K562 (cell line): ENCODE measurements at regions not wholly inside any gene's neighbourhood (a gene's known extent, or its start where the extent isn't known, plus 50 kb on each side); places are given as distances from the start of the nearest gene placed in this dataset.

Experiments used
- RAD21 ChIP-seq, 2 experiments: fragments of 250-450 bp in 1 of 2; fragments of 450-650 bp in 1 of 2; sonication (Bioruptor Pico) in 1 of 2; formaldehyde crosslinking in 1 of 2; IDR thresholded peaks in 1 of 2; conservative IDR thresholded peaks in 1 of 2; 2 replicates each; pipeline versions ENCODE4 v1.4.0 to v1.8.0; 2020 to 2022; ENCODE audit warnings: mild to moderate bottlenecking in 2 of 2, moderate library complexity in 1 of 2
- SMARCC2 ChIP-seq: fragments of 450-650 bp; IDR thresholded peaks from 2 replicates; pipeline ENCODE4 v1.6.1; 2017; ENCODE audit warnings: antibody characterized with exemption, moderate library complexity, mild to moderate bottlenecking, low read depth
- ZNF507 ChIP-seq: conservative IDR thresholded peaks from 2 replicates; pipeline ENCODE4 v1.6.1; 2017; ENCODE audit warnings: missing genetic modification characterization, missing compliant biosample characterization
- TF ChIP-seq, protein P1 (sequence below): fragments of 200-600 bp; sonication (generic); IDR thresholded peaks from one replicate; pipeline ENCODE4 v1.6.1; 2012; ENCODE audit warnings: mild to moderate bottlenecking, low read depth, low read length, inconsistent platforms
- TF ChIP-seq, protein P2 (sequence below): sonication (generic); formaldehyde crosslinking; IDR thresholded peaks from 2 replicates; pipeline ENCODE4 v1.8.1; 2023; ENCODE audit warnings: mild to moderate bottlenecking, missing genetic modification reagents

DNA sequence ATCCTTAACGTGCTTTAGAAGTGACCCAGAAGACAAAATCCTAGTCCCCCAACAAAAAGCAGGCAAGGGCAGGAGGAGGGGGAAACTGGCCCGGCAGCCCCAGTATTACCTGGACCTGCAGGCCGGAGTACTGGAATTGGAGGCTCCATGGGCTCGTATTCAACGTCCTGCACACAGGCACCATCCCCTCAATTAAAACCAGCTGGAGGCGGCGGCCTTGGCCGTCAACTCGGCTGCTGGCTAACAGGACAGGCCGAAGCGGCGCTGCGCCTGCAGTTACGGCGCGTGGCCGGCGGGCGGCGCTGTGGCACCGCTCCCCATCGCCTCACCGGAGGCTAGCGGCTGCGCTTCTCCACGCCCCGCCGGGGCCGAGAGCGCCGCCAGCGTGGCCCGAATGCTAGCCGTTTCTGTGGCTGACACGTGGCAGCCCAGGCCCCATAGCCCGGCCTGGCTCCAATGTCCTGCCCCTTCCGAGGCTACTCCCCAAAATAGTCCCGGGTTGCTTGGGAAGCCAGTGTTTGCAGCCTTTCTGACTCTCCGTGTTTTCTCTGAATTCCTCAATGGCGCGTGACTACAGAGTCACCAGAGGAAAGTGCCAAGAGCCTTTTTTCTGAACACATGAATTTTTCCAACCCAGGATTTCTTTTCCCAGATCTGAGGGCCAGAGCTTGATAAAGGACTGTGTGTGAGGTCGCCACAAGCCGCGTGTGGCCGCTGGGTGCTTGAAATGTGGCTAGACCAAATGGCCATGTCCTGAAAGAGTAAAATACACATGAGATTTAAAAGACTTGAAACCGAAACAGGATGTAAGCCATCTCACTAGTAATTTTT lies 82.5 kb downstream of the HHIPL2 start (continued):
- TF ChIP-seq, protein P1, sequence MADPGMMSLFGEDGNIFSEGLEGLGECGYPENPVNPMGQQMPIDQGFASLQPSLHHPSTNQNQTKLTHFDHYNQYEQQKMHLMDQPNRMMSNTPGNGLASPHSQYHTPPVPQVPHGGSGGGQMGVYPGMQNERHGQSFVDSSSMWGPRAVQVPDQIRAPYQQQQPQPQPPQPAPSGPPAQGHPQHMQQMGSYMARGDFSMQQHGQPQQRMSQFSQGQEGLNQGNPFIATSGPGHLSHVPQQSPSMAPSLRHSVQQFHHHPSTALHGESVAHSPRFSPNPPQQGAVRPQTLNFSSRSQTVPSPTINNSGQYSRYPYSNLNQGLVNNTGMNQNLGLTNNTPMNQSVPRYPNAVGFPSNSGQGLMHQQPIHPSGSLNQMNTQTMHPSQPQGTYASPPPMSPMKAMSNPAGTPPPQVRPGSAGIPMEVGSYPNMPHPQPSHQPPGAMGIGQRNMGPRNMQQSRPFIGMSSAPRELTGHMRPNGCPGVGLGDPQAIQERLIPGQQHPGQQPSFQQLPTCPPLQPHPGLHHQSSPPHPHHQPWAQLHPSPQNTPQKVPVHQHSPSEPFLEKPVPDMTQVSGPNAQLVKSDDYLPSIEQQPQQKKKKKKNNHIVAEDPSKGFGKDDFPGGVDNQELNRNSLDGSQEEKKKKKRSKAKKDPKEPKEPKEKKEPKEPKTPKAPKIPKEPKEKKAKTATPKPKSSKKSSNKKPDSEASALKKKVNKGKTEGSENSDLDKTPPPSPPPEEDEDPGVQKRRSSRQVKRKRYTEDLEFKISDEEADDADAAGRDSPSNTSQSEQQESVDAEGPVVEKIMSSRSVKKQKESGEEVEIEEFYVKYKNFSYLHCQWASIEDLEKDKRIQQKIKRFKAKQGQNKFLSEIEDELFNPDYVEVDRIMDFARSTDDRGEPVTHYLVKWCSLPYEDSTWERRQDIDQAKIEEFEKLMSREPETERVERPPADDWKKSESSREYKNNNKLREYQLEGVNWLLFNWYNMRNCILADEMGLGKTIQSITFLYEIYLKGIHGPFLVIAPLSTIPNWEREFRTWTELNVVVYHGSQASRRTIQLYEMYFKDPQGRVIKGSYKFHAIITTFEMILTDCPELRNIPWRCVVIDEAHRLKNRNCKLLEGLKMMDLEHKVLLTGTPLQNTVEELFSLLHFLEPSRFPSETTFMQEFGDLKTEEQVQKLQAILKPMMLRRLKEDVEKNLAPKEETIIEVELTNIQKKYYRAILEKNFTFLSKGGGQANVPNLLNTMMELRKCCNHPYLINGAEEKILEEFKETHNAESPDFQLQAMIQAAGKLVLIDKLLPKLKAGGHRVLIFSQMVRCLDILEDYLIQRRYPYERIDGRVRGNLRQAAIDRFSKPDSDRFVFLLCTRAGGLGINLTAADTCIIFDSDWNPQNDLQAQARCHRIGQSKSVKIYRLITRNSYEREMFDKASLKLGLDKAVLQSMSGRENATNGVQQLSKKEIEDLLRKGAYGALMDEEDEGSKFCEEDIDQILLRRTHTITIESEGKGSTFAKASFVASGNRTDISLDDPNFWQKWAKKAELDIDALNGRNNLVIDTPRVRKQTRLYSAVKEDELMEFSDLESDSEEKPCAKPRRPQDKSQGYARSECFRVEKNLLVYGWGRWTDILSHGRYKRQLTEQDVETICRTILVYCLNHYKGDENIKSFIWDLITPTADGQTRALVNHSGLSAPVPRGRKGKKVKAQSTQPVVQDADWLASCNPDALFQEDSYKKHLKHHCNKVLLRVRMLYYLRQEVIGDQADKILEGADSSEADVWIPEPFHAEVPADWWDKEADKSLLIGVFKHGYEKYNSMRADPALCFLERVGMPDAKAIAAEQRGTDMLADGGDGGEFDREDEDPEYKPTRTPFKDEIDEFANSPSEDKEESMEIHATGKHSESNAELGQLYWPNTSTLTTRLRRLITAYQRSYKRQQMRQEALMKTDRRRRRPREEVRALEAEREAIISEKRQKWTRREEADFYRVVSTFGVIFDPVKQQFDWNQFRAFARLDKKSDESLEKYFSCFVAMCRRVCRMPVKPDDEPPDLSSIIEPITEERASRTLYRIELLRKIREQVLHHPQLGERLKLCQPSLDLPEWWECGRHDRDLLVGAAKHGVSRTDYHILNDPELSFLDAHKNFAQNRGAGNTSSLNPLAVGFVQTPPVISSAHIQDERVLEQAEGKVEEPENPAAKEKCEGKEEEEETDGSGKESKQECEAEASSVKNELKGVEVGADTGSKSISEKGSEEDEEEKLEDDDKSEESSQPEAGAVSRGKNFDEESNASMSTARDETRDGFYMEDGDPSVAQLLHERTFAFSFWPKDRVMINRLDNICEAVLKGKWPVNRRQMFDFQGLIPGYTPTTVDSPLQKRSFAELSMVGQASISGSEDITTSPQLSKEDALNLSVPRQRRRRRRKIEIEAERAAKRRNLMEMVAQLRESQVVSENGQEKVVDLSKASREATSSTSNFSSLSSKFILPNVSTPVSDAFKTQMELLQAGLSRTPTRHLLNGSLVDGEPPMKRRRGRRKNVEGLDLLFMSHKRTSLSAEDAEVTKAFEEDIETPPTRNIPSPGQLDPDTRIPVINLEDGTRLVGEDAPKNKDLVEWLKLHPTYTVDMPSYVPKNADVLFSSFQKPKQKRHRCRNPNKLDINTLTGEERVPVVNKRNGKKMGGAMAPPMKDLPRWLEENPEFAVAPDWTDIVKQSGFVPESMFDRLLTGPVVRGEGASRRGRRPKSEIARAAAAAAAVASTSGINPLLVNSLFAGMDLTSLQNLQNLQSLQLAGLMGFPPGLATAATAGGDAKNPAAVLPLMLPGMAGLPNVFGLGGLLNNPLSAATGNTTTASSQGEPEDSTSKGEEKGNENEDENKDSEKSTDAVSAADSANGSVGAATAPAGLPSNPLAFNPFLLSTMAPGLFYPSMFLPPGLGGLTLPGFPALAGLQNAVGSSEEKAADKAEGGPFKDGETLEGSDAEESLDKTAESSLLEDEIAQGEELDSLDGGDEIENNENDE, result no peak
- TF ChIP-seq ZNF507, result no peak
- TF ChIP-seq, protein P2, sequence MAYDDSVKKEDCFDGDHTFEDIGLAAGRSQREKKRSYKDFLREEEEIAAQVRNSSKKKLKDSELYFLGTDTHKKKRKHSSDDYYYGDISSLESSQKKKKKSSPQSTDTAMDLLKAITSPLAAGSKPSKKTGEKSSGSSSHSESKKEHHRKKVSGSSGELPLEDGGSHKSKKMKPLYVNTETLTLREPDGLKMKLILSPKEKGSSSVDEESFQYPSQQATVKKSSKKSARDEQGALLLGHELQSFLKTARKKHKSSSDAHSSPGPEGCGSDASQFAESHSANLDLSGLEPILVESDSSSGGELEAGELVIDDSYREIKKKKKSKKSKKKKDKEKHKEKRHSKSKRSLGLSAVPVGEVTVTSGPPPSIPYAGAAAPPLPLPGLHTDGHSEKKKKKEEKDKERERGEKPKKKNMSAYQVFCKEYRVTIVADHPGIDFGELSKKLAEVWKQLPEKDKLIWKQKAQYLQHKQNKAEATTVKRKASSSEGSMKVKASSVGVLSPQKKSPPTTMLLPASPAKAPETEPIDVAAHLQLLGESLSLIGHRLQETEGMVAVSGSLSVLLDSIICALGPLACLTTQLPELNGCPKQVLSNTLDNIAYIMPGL (CRISPR knock-in tag), result peak; percentile 90
- TF ChIP-seq RAD21 (CRISPR knock-in tag; conservative IDR thresholded peaks at IDR 0.05 in 1 of 2, IDR thresholded peaks at IDR 0.05 in 1 of 2), result peak; percentile 99 to 100
- TF ChIP-seq SMARCC2, result no peak
